Trophoblast cell (in vitro differentiated cells and primary cell): ENCODE measurements at regions not wholly inside any gene's neighbourhood (a gene's known extent, or its start where the extent isn't known, plus 50 kb on each side); places are given as distances from the start of the nearest gene placed in this dataset.

Experiments used
- DNase-seq, 2 donors: peaks; one replicate each; pipeline ENCODE4 v3.0.0-alpha.2; 2016
- H2AFZ ChIP-seq: 2 replicates; pipeline ENCODE4 v1.6.1; 2013; ENCODE audit warnings: low read length, moderate library complexity, mild to moderate bottlenecking; ENCODE audit not compliant: insufficient read depth, poor library complexity
- H2AK5ac ChIP-seq: 2 replicates; pipeline ENCODE4 v1.6.1; 2013; ENCODE audit warnings: mild to moderate bottlenecking, low read length
- H2BK120ac ChIP-seq: 2 replicates; pipeline ENCODE4 v1.6.1; 2013; ENCODE audit warnings: low read length, mild to moderate bottlenecking, moderate library complexity; ENCODE audit not compliant: insufficient read depth, poor library complexity
- H2BK12ac ChIP-seq: 2 replicates; pipeline ENCODE4 v1.6.1; 2013; ENCODE audit warnings: mild to moderate bottlenecking, low read length, moderate library complexity
- H2BK5ac ChIP-seq: 2 replicates; pipeline ENCODE4 v1.6.1; 2013; ENCODE audit warnings: low read length, low read depth, moderate library complexity, mild to moderate bottlenecking; ENCODE audit not compliant: poor library complexity
- H3K14ac ChIP-seq: 2 replicates; pipeline ENCODE4 v1.6.1; 2013; ENCODE audit warnings: mild to moderate bottlenecking, low read length
- H3K18ac ChIP-seq: 2 replicates; pipeline ENCODE4 v1.6.1; 2013; ENCODE audit warnings: mild to moderate bottlenecking, low read length
- H3K23ac ChIP-seq: 2 replicates; pipeline ENCODE4 v1.6.1; 2013; ENCODE audit warnings: low read length
- H3K27ac ChIP-seq: 2 replicates; pipeline ENCODE4 v1.5.1; 2013; ENCODE audit warnings: low read depth, mild to moderate bottlenecking, inconsistent platforms, low read length, moderate library complexity
- H3K27me3 ChIP-seq: 2 replicates; pipeline ENCODE4 v1.6.1; 2013; ENCODE audit warnings: inconsistent platforms, mild to moderate bottlenecking, low read length, moderate library complexity; ENCODE audit not compliant: insufficient read depth
- H3K36me3 ChIP-seq, 2 experiments: 1 replicate in 1 of 2; 2 replicates in 1 of 2; pipeline ENCODE4 v1.6.1; 2013; ENCODE audit warnings: low read length in 2 of 2, mild to moderate bottlenecking in 2 of 2, moderate library complexity in 1 of 2; ENCODE audit not compliant: insufficient read depth in 2 of 2, control insufficient read depth in 1 of 2
- H3K4ac ChIP-seq: 2 replicates; pipeline ENCODE4 v1.6.1; 2013; ENCODE audit warnings: low read depth, mild to moderate bottlenecking, low read length, moderate library complexity
- H3K4me1 ChIP-seq, 2 experiments: 1 replicate in 1 of 2; 2 replicates in 1 of 2; pipeline ENCODE4 v1.6.1; 2013; ENCODE audit warnings: low read length in 2 of 2, mild to moderate bottlenecking in 2 of 2, moderate library complexity in 1 of 2; ENCODE audit not compliant: insufficient read depth in 2 of 2, control insufficient read depth in 1 of 2
- H3K4me2 ChIP-seq: 2 replicates; pipeline ENCODE4 v1.6.1; 2013; ENCODE audit warnings: inconsistent platforms, mild to moderate bottlenecking, low read length, moderate library complexity
- H3K4me3 ChIP-seq: 2 replicates; pipeline ENCODE4 v1.5.1; 2013; ENCODE audit warnings: mild to moderate bottlenecking, low read depth, low read length, inconsistent platforms
- H3K79me1 ChIP-seq: one replicate; pipeline ENCODE4 v1.6.1; 2013; ENCODE audit warnings: low read length
- H3K79me2 ChIP-seq: 2 replicates; pipeline ENCODE4 v1.6.1; 2013; ENCODE audit warnings: low read length, mild to moderate bottlenecking; ENCODE audit not compliant: control insufficient read depth, insufficient read depth, poor library complexity
- H3K9ac ChIP-seq: 2 replicates; pipeline ENCODE4 v1.6.1; 2013; ENCODE audit warnings: mild to moderate bottlenecking, low read length
- H3K9me3 ChIP-seq: 2 replicates; pipeline ENCODE4 v1.6.1; 2013; ENCODE audit warnings: low read depth, mild to moderate bottlenecking, control low read depth, inconsistent platforms, low read length; ENCODE audit not compliant: insufficient read depth
- H4K12ac ChIP-seq: 2 replicates; pipeline ENCODE4 v1.6.1; 2013; ENCODE audit warnings: low read depth, mild to moderate bottlenecking, low read length, moderate library complexity
- H4K8ac ChIP-seq: 2 replicates; pipeline ENCODE4 v1.6.1; 2013; ENCODE audit warnings: low read depth, mild to moderate bottlenecking, low read length, moderate library complexity
- H4K91ac ChIP-seq: one replicate; pipeline ENCODE4 v1.6.1; 2013; ENCODE audit warnings: low read depth, mild to moderate bottlenecking, low read length, moderate library complexity
- WGBS: extraction: QIAGEN DNeasy Blood & Tissue Kit; methylation state at CpG from one replicate; pipeline ENCODE4 v1.1.7; 2013; ENCODE audit warnings: missing lambda C conversion rate; ENCODE audit not compliant: insufficient read length, insufficient coverage; ENCODE audit errors: extremely low coverage; 5-methylcytosine and 5-hydroxymethylcytosine counted together

- H3K9me3 ChIP-seq: no peaks in the 10 kb centered on the region
- H3K14ac ChIP-seq: no peak overlapping the region
- H3K4me3 ChIP-seq: no peak overlapping the region
- no peak overlapping the region for H2AFZ ChIP-seq
- no peak overlapping the region for H4K91ac ChIP-seq
- H3K18ac ChIP-seq: no peak overlapping the region
- no peak overlapping the region for H2BK12ac ChIP-seq
- H3K27me3 ChIP-seq: no peaks in the 10 kb centered on the region
- no peaks in the 10 kb centered on the region for H3K36me3 ChIP-seq
- H4K12ac ChIP-seq: no peak overlapping the region
- H3K79me1 ChIP-seq: no peaks in the 10 kb centered on the region
- no peak overlapping the region for H2BK5ac ChIP-seq
- H3K4me2 ChIP-seq: no peak overlapping the region
- no peak overlapping the region for H3K23ac ChIP-seq
- H3K27ac ChIP-seq: no peak overlapping the region
- H3K4ac ChIP-seq: no peak overlapping the region
- H4K8ac ChIP-seq: no peak overlapping the region
- H3K79me2 ChIP-seq: no peaks in the 10 kb centered on the region
- DNase-seq: no peak
- H3K9ac ChIP-seq: no peak overlapping the region
- no peak overlapping the region for H2BK120ac ChIP-seq
- H2AK5ac ChIP-seq: no peak overlapping the region
- no peaks in the 10 kb centered on the region for H3K4me1 ChIP-seq
- no CpG with 5 or more reads among the region's 3 CpGs for WGBS
Observed at GRCh38 chr3:152672320-152672649, 162.6 kb upstream of the P2RY1 start.

- H3K79me1 ChIP-seq: no peaks in the 10 kb centered on the region
- H2BK120ac ChIP-seq: no peak overlapping the region
- H3K4me2 ChIP-seq: no peak overlapping the region
- H3K18ac ChIP-seq: no peak overlapping the region
- H3K79me2 ChIP-seq: no peaks in the 10 kb centered on the region
- no peak overlapping the region for H2AK5ac ChIP-seq
- no peak overlapping the region for H4K12ac ChIP-seq
- H3K9me3 ChIP-seq: no peaks in the 10 kb centered on the region
- H4K8ac ChIP-seq: no peak overlapping the region
- DNase-seq: no peak
- H3K9ac ChIP-seq: no peak overlapping the region
- no peak overlapping the region for H3K27ac ChIP-seq
- H3K4ac ChIP-seq: no peak overlapping the region
- no peak overlapping the region for H3K14ac ChIP-seq
- no CpG with 5 or more reads among the region's 2 CpGs for WGBS
- no peak overlapping the region for H4K91ac ChIP-seq
- H3K36me3 ChIP-seq: no peaks in the 10 kb centered on the region
- H2BK5ac ChIP-seq: no peak overlapping the region
- H3K23ac ChIP-seq: no peak overlapping the region
- no peaks in the 10 kb centered on the region for H3K4me1 ChIP-seq
- H2AFZ ChIP-seq: no peak overlapping the region
- H3K4me3 ChIP-seq: no peak overlapping the region
- no peak overlapping the region for H2BK12ac ChIP-seq
- no peaks in the 10 kb centered on the region for H3K27me3 ChIP-seq
Observed at GRCh38 chr3:152676810-152677379, 158.0 kb upstream of the P2RY1 start.

- H2BK120ac ChIP-seq: no peak overlapping the region
- no peak overlapping the region for H3K27ac ChIP-seq
- no peak overlapping the region for H3K14ac ChIP-seq
- H2AK5ac ChIP-seq: no peak overlapping the region
- no peaks in the 10 kb centered on the region for H3K79me1 ChIP-seq
- no peak overlapping the region for H2BK5ac ChIP-seq
- H3K4me3 ChIP-seq: no peak overlapping the region
- no peak overlapping the region for H3K18ac ChIP-seq
- no peak overlapping the region for H3K23ac ChIP-seq
- H4K12ac ChIP-seq: no peak overlapping the region
- WGBS: no CpG with 5 or more reads among the region's 2 CpGs
- no peak overlapping the region for H3K9ac ChIP-seq
- H3K27me3 ChIP-seq: no peaks in the 10 kb centered on the region
- H3K36me3 ChIP-seq: no peaks in the 10 kb centered on the region
- H3K4me2 ChIP-seq: no peak overlapping the region
- no peak overlapping the region for H4K8ac ChIP-seq
- H2AFZ ChIP-seq: no peak overlapping the region
- DNase-seq: no peak
- no peaks in the 10 kb centered on the region for H3K4me1 ChIP-seq
- no peak overlapping the region for H4K91ac ChIP-seq
- H2BK12ac ChIP-seq: no peak overlapping the region
- no peak overlapping the region for H3K4ac ChIP-seq
- H3K79me2 ChIP-seq: no peaks in the 10 kb centered on the region
- H3K9me3 ChIP-seq: no peaks in the 10 kb centered on the region
Observed at GRCh38 chr3:152677491-152677890, 157.4 kb upstream of the P2RY1 start.

GRCh38 chr3:152682477-152682876, 152.5 kb upstream of the P2RY1 start:
- no peak overlapping the region for H3K4me3 ChIP-seq
- no peak overlapping the region for H4K91ac ChIP-seq
- no peak overlapping the region for H3K9ac ChIP-seq
- no peak for DNase-seq
- H3K23ac ChIP-seq: no peak overlapping the region
- no peak overlapping the region for H4K12ac ChIP-seq
- no peak overlapping the region for H2AFZ ChIP-seq
- no peak overlapping the region for H3K27ac ChIP-seq
- H3K4ac ChIP-seq: no peak overlapping the region
- H3K4me1 ChIP-seq: no peaks in the 10 kb centered on the region
- H3K36me3 ChIP-seq: no peaks in the 10 kb centered on the region
- H2BK5ac ChIP-seq: no peak overlapping the region
- no peak overlapping the region for H2BK120ac ChIP-seq
- H2BK12ac ChIP-seq: no peak overlapping the region
- H3K27me3 ChIP-seq: no peaks in the 10 kb centered on the region
- no peak overlapping the region for H4K8ac ChIP-seq
- no peaks in the 10 kb centered on the region for H3K79me1 ChIP-seq
- H3K9me3 ChIP-seq: peaks cover 6% of the 10 kb centered on the region
- H3K4me2 ChIP-seq: no peak overlapping the region
- H3K14ac ChIP-seq: no peak overlapping the region
- no peak overlapping the region for H2AK5ac ChIP-seq
- H3K18ac ChIP-seq: no peak overlapping the region
- no peaks in the 10 kb centered on the region for H3K79me2 ChIP-seq
